Glomerular visceral epithelial cell (primary cell): ENCODE measurements at regions not wholly inside any gene's neighbourhood (a gene's known extent, or its start where the extent isn't known, plus 50 kb on each side); places are given as distances from the start of the nearest gene placed in this dataset.

ENCODE experiments used
- DNase-seq: peaks from one replicate; pipeline ENCODE4 v3.0.0-alpha.2; 2016; ENCODE audit errors: extremely low spot score

DNA sequence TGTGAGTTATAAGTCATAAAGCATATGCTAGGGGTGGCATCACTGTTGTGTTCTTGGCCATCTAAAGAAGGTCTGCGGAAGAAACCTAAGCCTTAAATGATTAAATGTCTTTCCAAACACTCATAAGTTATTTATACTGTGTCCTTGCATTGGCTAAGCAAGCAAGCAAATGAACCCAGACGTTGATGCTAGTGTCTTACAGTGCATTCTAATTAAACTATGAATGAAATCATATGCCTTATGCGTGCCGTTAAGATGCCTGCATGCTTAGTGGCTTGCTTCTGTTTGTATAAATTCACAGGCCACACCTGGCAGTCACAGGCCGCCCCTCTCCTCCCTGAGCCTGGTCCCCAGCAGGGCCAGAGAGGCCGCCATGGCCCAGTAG is 49.9 kb downstream of the RIN2 start:
- no peak for DNase-seq

DNA sequence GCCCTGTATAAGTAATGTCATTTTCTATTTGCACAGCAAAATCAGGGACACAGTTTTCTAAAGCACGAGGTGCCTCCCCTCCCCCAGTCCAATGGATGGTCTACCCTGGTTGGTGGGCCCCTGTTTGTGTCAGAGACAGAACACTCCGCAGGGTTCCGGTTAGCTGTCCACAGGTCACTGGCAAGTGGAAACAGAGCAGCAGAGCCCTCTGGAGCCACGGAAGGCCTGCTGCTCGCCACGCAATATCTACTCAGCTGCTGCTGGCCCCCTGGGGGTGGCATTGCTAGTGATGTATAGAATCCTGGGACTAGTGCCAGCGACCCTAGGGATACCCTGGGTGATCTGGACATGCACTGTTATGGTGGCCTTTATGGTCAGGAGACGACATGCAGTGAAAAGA is 50.4 kb downstream of the RIN2 start:
- no peak for DNase-seq

DNA sequence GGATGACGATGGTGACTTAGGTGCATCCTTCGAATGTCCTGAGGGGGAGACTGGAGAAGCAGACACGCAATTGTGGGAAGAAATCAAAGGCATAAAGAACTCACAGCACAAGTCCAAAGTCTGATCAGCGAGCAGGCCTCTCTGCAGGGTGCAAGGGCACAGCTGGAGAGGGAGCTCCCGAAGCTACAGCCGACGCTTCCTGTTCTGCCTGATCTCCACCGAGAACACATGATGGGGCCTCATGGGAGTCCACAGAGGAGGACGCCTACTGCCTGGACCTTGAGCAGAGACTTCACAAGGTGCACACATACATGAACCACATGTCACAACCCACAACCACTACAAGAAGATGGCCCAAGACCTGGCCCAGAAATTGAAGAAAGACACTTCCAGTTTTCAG is 51.4 kb downstream of the RIN2 start:
- DNase-seq: no peak

GRCh38 chr20:19811231-19811630 is 53.2 kb downstream of the RIN2 start:
- no peak for DNase-seq

GRCh38 chr20:19812056-19812455 is 54.0 kb downstream of the RIN2 start:
- DNase-seq: no peak

- no peak for DNase-seq
Measured at GRCh38 chr20:19812696-19813095, 54.6 kb downstream of the RIN2 start.

DNA sequence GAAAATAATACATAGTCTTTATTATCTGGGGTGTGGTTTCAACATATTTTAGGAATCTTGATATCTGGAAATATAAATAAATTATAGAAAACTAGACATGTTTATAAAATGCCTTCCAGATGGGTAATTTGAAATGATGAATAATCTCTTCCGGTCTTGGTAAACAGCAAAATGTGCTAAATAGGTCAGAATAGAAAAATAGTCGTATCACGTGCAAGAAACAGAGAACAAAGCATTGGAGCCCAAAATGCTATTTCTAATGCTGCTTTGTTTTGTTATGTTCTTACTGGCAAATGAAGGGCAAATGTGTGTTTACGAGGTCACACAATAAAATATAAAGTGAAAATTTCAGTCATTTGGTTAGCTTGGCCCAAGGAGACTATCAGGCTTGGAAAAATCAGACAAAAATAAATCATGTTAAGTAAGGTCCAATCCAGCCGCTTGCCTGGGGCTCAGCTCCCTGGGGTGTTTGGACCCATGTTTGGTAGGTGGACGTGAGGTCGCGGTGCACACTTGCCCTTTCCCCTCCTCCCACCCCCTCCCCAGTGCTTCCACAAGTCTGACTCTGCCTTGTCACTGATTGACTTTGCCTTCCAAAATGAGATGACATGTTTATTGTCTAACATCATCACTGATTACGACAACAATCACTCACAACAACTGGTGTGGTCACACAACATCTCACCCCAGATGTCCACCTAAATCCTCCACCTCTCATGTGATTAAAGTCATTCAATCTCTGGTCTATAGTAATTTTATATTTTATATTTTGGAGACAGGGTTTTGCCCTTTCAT is 56.0 kb downstream of the RIN2 start:
- DNase-seq: no peak

DNA sequence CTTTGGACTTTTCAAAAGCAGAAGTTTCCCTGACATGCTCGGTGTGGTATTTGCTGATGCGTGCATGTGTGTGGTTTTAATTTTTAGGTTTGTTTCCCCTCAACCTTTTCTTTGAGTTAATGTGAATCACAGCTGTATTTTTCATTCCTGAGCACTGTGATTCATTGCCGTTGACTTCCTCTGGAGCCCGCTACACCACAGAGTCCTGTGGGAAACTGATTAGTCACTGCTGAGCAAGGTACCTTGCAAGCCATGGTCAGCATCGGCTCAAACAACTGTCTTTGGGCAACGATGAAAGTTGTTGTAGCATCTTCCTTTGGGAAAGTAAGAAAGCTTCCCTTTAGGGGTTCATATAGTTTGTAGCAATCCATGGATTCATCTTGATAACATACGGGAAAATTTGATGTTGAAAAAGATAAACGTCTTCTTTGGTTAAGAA is 57.5 kb downstream of the RIN2 start:
- DNase-seq: peak; percentile 97

DNA sequence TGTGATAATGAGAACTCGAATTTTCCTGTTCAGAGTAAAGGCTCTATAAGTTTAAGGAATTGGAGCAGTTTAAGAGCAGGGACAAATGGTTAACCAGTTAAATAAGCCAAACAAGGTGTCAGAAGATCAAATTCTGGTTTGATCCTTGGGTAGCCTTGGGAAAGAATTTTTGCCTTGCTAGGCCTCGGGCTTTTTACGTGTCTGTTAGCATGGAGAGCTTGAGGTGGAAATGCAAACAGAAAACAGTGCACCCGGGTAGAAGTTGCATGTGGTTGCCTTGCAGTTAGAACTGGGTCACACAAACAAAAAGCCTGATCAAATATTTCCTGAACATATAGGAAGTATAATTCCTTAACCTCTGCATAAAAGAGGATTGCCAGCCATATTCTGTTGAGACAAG is 58.3 kb downstream of the RIN2 start:
- DNase-seq: peak; percentile 12

DNA sequence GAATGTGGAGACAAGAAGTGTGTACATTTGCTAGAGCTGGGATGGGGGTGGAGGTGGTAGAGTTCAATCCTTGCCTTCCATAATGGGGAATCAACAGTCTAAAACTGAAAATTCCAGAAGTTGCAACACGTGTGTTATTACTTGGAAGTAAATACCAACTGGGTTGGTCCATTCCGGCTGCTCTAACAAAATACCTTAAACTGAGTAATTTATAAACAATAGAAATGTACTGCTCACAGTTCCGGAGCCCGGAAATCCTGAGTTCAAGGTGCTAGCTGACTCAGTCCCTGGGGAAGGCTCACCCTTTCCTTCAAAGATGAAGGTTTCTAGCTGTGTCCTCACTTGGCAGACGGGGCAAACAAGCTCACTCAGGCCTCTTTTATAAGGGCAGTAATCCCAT is 59.0 kb downstream of the RIN2 start:
- peak; percentile 40 for DNase-seq

- no peak for DNase-seq
Measured at GRCh38 chr20:19819149-19819548, 61.1 kb downstream of the RIN2 start.

DNA sequence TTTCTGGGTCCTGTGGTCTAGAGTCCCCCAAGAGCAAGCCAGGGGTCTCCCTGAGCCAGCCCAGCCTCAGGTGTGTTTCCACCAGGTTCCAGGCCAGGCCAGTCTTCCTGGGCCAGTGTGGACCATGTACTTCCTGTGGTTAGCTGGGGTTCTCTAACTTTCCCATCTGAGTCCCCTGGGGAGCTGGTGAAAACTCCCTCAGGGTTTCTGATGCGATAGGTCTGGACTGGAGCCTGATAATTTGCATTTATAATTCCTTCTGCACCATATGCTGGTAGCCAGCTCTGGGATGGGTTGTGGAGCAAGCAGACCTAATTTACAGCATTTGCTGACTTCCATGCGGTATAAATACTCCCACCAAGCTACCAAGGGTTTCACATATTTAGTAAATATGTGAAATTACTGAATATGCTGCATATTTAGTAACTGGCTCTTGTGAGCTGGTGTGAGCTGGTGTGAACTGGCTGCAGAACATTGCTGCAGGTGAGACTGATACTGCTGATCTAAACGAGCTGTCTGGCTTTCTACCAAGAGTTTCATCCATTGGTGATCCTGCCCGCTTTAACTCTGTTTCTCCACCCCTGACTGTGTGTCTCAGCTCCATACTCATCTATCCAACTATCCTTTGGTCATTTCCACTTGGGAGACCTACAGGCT is 62.6 kb downstream of the RIN2 start:
- no peak for DNase-seq

GRCh38 chr20:19821606-19822005 is 63.5 kb downstream of the RIN2 start:
- no peak for DNase-seq

DNA sequence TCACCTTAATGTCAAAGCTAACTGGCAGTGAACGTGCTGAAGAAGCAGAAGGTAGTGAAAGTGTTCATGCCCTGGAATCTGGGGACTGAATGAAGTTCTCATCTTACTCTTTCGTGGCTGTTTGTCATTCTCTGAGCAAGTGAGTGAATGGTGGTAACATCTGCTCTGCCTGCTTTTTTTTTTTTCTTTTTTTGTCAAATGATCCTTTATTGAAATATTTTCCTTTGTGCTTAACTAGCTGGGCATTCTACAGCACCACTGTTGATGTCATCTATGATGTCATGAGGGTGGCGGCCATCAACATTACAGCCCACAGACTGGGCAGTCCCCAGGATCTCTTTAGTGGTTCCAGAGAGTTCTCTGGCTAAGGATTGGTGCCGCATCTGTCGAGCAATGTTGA is 65.2 kb downstream of the RIN2 start:
- no peak for DNase-seq

- no peak for DNase-seq
Measured at GRCh38 chr20:19823971-19824370, 65.9 kb downstream of the RIN2 start.

GRCh38 chr20:19824861-19825260 is 66.8 kb downstream of the RIN2 start:
- peak; percentile 17 for DNase-seq

DNA sequence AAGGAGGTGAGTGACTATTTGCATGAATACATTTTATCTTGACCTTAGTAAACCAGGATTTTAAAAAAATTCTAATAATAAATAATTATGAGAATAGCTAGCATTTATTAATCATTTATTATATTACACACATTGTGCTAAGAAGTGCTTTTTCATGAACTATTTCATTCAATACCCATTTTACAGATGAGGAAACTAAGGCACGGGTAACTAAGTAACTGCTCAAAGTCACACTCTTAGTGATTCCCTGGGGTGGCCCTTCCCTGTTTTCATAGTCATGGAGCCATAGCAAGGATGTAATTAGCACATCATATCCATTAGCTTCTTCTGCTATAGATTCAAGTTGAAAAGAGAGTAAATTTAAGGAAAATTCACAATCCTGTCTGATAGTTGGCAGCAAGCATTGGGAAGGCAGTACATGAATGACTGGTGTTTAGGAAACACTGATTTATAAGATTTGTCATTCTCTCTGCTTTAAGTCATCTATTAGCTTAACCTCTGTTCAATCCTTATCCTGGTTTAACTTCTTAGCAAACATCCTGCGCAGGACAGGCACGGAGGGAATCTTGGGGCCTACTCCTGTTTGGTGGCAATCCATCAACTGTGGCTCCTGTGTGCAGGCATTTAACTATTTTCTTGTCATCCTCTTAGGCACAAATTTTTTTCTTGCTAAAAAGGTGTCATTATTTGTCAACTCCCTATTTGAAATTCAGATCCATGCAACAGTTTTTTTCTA is 68.3 kb downstream of the RIN2 start:
- DNase-seq: no peak

DNA sequence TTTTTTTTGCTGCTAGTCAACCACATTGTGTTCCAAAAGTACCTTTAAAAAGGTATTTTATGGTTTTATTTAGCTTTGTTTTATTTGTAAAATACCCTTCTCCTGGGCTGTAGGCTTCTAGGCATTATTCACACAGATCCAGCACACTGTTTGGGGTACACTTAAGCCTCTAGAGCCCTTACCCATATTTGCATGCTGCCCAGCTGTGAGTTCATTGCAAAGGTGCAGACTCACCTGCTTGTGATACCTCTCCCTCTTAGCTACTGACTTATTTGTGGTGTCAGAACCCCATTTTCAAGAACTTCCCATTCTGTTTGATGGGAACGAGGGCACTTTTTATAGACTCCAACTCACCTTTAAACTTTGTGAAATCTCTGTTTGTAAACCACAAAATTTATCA is 69.8 kb downstream of the RIN2 start:
- DNase-seq: no peak

DNA sequence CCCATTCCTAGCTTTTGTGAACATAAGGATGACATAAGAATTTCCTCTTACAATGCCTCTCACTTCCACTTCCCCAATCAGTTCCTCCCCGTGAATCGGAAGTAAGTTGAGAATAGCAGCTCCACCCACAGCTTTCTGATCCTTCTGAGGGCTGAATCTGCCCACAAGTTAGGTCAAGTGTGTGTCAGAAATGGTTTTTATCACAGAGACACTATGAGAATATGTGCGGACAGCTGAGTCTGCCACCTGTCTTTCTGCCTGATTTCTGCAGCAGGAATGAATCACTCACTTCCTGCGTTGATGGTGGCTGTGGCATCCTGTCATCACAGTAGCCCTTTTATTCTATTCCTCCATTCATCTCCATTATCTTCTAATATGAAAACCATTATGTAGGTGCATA is 70.2 kb downstream of the RIN2 start:
- peak; percentile 79 for DNase-seq

- peak; percentile 41 for DNase-seq
Measured at GRCh38 chr20:19830211-19830785, 72.2 kb downstream of the RIN2 start.

- DNase-seq: no peak
Measured at GRCh38 chr20:19832875-19833274, 74.8 kb downstream of the RIN2 start.

GRCh38 chr20:19833395-19833794 is 75.3 kb downstream of the RIN2 start:
- DNase-seq: no peak
